ENCODE measurements at regions not wholly inside any gene's neighbourhood (a gene's known extent, or its start where the extent isn't known, plus 50 kb on each side); places are given as distances from the start of the nearest gene placed in this dataset.

GRCh38 chr9:27880156-27880555, 306.9 kb upstream of the C9orf72 start:
- ATAC-seq (no peak), DNase-seq (ENCODE audit: low read depth, low spot score) (no peak)
- ChIA-PET POLR2A (no interaction called here), CTCF (no interaction called here)
- H3K4me3 ChIP-seq (ENCODE audit: low read depth in 2 of 2, low read length in 2 of 2), result no peak overlapping the region
- intact Hi-C loops (cut with micrococcal nuclease; ENCODE audit: unreplicated experiment), result no loop called here
- in situ Hi-C loops (cut with HindIII; ENCODE audit: low pct_unique_long_range_greater_than_20kb, low sequenced_read_pairs), result no loop called here
- no peaks in the 10 kb centered on the region for H3K27me3 ChIP-seq (ENCODE audit: control insufficient read depth, insufficient read depth, low read length)
- no peaks in the 10 kb centered on the region for H3K4me1 ChIP-seq (ENCODE audit: control insufficient read depth, insufficient read depth, low read length)
- no peaks in the 10 kb centered on the region for H3K36me3 ChIP-seq (ENCODE audit: control insufficient read depth, insufficient read depth, low read length)
- no peak for TF ChIP-seq REST (IDR thresholded peaks at IDR 0.05; ENCODE audit: insufficient read depth in 1 of 2, low read depth in 2 of 2, low read length in 1 of 2)
- TF ChIP-seq POLR2AphosphoS5 (IDR thresholded peaks at IDR 0.05; ENCODE audit: low read depth, low read length), result no peak
- no peak for TF ChIP-seq SIN3A (IDR thresholded peaks at IDR 0.05; ENCODE audit: borderline replicate concordance, insufficient read depth, low read depth, low read length)
- no peak for TF ChIP-seq TCF7L2 (IDR thresholded peaks at IDR 0.05; ENCODE audit: low read depth, low read length)
- TF ChIP-seq CTCF (IDR thresholded peaks at IDR 0.05), result no peak
- H3K27ac ChIP-seq (ENCODE audit: low read length), result no peak overlapping the region
- BruUV-seq (replicated peaks), result no TSS peak
- H3K9me3 ChIP-seq (ENCODE audit: control insufficient read depth, insufficient read depth, low read depth, low read length), result no peaks in the 10 kb centered on the region

- Histone ChIP-seq H3K36me3 (ENCODE audit: control insufficient read depth, insufficient read depth, low read length) (no peaks in the 10 kb centered on the region), H3K27ac (ENCODE audit: low read length) (no peak overlapping the region), H3K9me3 (ENCODE audit: control insufficient read depth, insufficient read depth, low read depth, low read length) (no peaks in the 10 kb centered on the region), H3K4me3 (ENCODE audit: low read depth in 2 of 2, low read length in 2 of 2) (no peak overlapping the region), H3K27me3 (ENCODE audit: control insufficient read depth, insufficient read depth, low read length) (no peaks in the 10 kb centered on the region), H3K4me1 (ENCODE audit: control insufficient read depth, insufficient read depth, low read length) (no peaks in the 10 kb centered on the region)
- intact Hi-C loops (cut with micrococcal nuclease; ENCODE audit: unreplicated experiment), result no loop called here
- POLR2A ChIA-PET, result no interaction called here
- CTCF ChIA-PET, result no interaction called here
- BruUV-seq (replicated peaks), result no TSS peak
- DNase-seq (ENCODE audit: low read depth, low spot score) (no peak), ATAC-seq (no peak)
- TF ChIP-seq TCF7L2 (IDR thresholded peaks at IDR 0.05; ENCODE audit: low read depth, low read length) (no peak), SIN3A (IDR thresholded peaks at IDR 0.05; ENCODE audit: borderline replicate concordance, insufficient read depth, low read depth, low read length) (no peak), REST (IDR thresholded peaks at IDR 0.05; ENCODE audit: insufficient read depth in 1 of 2, low read depth in 2 of 2, low read length in 1 of 2) (no peak), POLR2AphosphoS5 (IDR thresholded peaks at IDR 0.05; ENCODE audit: low read depth, low read length) (no peak), CTCF (IDR thresholded peaks at IDR 0.05) (no peak)
- in situ Hi-C loops (cut with HindIII; ENCODE audit: low pct_unique_long_range_greater_than_20kb, low sequenced_read_pairs), result no loop called here
Observed at GRCh38 chr9:27880635-27881034, 307.4 kb upstream of the C9orf72 start.
